ENCODE measurements at regions not wholly inside any gene's neighbourhood (a gene's known extent, or its start where the extent isn't known, plus 50 kb on each side); places are given as distances from the start of the nearest gene placed in this dataset.

DNA sequence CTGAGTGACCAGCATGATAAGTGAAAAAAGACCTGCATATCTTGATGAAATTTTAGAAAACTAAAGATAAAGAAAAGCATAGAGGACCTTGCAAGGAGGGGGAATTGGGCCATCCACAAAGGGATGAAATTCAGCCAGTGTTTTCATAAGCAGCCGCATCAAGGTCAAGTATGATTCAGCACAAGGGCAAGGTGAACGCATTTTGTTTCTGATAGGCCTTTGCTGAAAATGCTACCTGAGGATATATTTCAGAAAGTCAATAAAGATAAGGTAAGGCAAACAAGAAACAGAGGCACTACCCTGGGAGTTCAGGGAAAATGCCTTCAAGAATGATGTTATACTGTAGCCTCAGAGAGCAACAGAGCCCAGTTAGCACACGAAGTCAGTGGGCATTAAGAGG lies 55.0 kb upstream of the SHH start:
- TF ChIP-seq CTCF (IDR thresholded peaks at IDR 0.05) (no peak), POLR2AphosphoS5 (IDR thresholded peaks at IDR 0.05; ENCODE audit: low read depth, low read length) (no peak), SIN3A (IDR thresholded peaks at IDR 0.05; ENCODE audit: borderline replicate concordance, insufficient read depth, low read depth, low read length) (no peak), TCF7L2 (IDR thresholded peaks at IDR 0.05; ENCODE audit: low read depth, low read length) (no peak)
- TF ChIP-seq, protein P1, sequence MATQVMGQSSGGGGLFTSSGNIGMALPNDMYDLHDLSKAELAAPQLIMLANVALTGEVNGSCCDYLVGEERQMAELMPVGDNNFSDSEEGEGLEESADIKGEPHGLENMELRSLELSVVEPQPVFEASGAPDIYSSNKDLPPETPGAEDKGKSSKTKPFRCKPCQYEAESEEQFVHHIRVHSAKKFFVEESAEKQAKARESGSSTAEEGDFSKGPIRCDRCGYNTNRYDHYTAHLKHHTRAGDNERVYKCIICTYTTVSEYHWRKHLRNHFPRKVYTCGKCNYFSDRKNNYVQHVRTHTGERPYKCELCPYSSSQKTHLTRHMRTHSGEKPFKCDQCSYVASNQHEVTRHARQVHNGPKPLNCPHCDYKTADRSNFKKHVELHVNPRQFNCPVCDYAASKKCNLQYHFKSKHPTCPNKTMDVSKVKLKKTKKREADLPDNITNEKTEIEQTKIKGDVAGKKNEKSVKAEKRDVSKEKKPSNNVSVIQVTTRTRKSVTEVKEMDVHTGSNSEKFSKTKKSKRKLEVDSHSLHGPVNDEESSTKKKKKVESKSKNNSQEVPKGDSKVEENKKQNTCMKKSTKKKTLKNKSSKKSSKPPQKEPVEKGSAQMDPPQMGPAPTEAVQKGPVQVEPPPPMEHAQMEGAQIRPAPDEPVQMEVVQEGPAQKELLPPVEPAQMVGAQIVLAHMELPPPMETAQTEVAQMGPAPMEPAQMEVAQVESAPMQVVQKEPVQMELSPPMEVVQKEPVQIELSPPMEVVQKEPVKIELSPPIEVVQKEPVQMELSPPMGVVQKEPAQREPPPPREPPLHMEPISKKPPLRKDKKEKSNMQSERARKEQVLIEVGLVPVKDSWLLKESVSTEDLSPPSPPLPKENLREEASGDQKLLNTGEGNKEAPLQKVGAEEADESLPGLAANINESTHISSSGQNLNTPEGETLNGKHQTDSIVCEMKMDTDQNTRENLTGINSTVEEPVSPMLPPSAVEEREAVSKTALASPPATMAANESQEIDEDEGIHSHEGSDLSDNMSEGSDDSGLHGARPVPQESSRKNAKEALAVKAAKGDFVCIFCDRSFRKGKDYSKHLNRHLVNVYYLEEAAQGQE (IDR thresholded peaks at IDR 0.05; ENCODE audit: insufficient read depth in 1 of 2, low read depth in 2 of 2, low read length in 1 of 2), result no peak

Measured in Panc1 (cell line).